ENCODE measurements at regions not wholly inside any gene's neighbourhood (a gene's known extent, or its start where the extent isn't known, plus 50 kb on each side); places are given as distances from the start of the nearest gene placed in this dataset.

- no peak for TF ChIP-seq CTCF (conservative IDR thresholded peaks at IDR 0.05; ENCODE audit: low read depth in 2 of 2)
- no peak for TF ChIP-seq JUNB (IDR thresholded peaks at IDR 0.05; ENCODE audit: unreplicated experiment)
- no peak for TF ChIP-seq EZH2 (IDR thresholded peaks at IDR 0.05; ENCODE audit: low read depth, unreplicated experiment)
- TF ChIP-seq CREB1 (CRISPR knock-in tag; IDR thresholded peaks at IDR 0.05; ENCODE audit: low read depth), result no peak
- TF ChIP-seq REST (IDR thresholded peaks at IDR 0.05; ENCODE audit: unreplicated experiment), result no peak
- no peak for TF ChIP-seq POLR2AphosphoS5 (IDR thresholded peaks at IDR 0.05; ENCODE audit: low read depth)
- no peak for TF ChIP-seq ETS1 (IDR thresholded peaks at IDR 0.05)
Observed at GRCh38 chr2:52292801-52293200, 1260.9 kb upstream of the NRXN1 start.

Measured in GM23338 (cell line).